Spleen (tissue), 11 donors: ENCODE measurements at regions not wholly inside any gene's neighbourhood (a gene's known extent, or its start where the extent isn't known, plus 50 kb on each side); places are given as distances from the start of the nearest gene placed in this dataset.

Source experiments
- DNase-seq: peaks from one replicate; pipeline ENCODE4 v3.0.0-alpha.2; 2020
- H3K27ac ChIP-seq, 8 donors: fragments of 200-600 bp; sonication (generic) in 7 of 8; 1 replicate in 4 of 8; 2 replicates in 4 of 8; pipeline versions ENCODE4 v1.5.0 to v1.8.0; 2016 to 2021; ENCODE audit warnings: inconsistent platforms in 4 of 8, mild to moderate bottlenecking in 4 of 8, moderate library complexity in 1 of 8
- H3K27me3 ChIP-seq, 7 donors: fragments of 200-600 bp; sonication (generic) in 6 of 7; replicated peaks in 1 of 7; 1 replicate in 4 of 7; 2 replicates in 3 of 7; pipeline versions ENCODE4 v1.5.0 to v1.8.0; 2016 to 2021; ENCODE audit warnings: inconsistent platforms in 3 of 7, mild to moderate bottlenecking in 1 of 7
- H3K36me3 ChIP-seq, 6 donors: fragments of 200-600 bp; sonication (generic) in 5 of 6; 1 replicate in 4 of 6; 2 replicates in 2 of 6; pipeline versions ENCODE4 v1.5.0 to v1.8.0; 2016 to 2021; ENCODE audit warnings: inconsistent platforms in 2 of 6
- H3K4me1 ChIP-seq, 6 donors: fragments of 200-600 bp; sonication (generic) in 5 of 6; 1 replicate in 3 of 6; 2 replicates in 3 of 6; pipeline versions ENCODE4 v1.5.0 to v1.8.0; 2016 to 2021; ENCODE audit warnings: inconsistent platforms in 3 of 6
- H3K4me3 ChIP-seq, 8 donors: fragments of 200-600 bp; sonication (generic) in 7 of 8; 1 replicate in 4 of 8; 2 replicates in 4 of 8; pipeline versions ENCODE4 v1.5.0 to v1.8.0; 2016 to 2021; ENCODE audit warnings: inconsistent platforms in 4 of 8, mild to moderate bottlenecking in 4 of 8, moderate library complexity in 2 of 8
- H3K9me3 ChIP-seq, 8 donors: fragments of 200-600 bp; sonication (generic) in 7 of 8; 1 replicate in 4 of 8; 2 replicates in 4 of 8; pipeline versions ENCODE4 v1.5.0 to v1.8.0; 2016 to 2021; ENCODE audit warnings: inconsistent platforms in 4 of 8
- CTCF ChIP-seq, 11 experiments: fragments of 200-600 bp in 7 of 11; fragments of 450-650 bp in 4 of 11; sonication (generic) in 4 of 11; IDR thresholded peaks in 8 of 11; conservative IDR thresholded peaks in 3 of 11; 1 replicate in 7 of 11; 2 replicates in 4 of 11; pipeline versions ENCODE4 v1.4.0 to v1.8.0; 2016 to 2021; ENCODE audit warnings: antibody characterized with exemption in 11 of 11, inconsistent platforms in 4 of 11, mild to moderate bottlenecking in 1 of 11
- POLR2A ChIP-seq, 3 donors: fragments of 450-650 bp; IDR thresholded peaks; one replicate each; pipeline ENCODE4 v1.5.1; 2017; ENCODE audit warnings: antibody characterized with exemption in 3 of 3, mild to moderate bottlenecking in 1 of 3
- POLR2AphosphoS5 ChIP-seq, 3 donors: sonication (generic); formaldehyde crosslinking; IDR thresholded peaks; one replicate each; pipeline ENCODE4 v1.5.1; 2017; ENCODE audit warnings: antibody characterized with exemption in 3 of 3
- WGBS, 5 donors: extraction: QIAGEN DNeasy Blood & Tissue Kit in 3 of 5; methylation state at CpG; one replicate each; pipeline versions ENCODE4 v1.1.5 to v1.1.7; 2013 to 2018; 5-methylcytosine and 5-hydroxymethylcytosine counted together
- intact Hi-C: fragments of 100-400 bp; cut with DNase I; formaldehyde crosslinking; loops from one replicate; pipeline ENCODE4 v1.15.0; 2023; ENCODE audit warnings: low total_unique reads
- donor health status: healthy with polysubstance abuse.
- donor health status: DM: no; HTN: no; CAD: no; lungs with moderate emphysema.
- donor health status: DM: no; HTN: no; CAD: no.
- donor health status: Bipolar disorder and iron deficiency.
- donor health status: healthy.
- donor health status: DM: no; HTN: no; CAD: no.
- donor health status: DM: yes; HTN: yes; CAD: no.

- no peaks in the 10 kb centered on the region for H3K9me3 ChIP-seq
- intact Hi-C loops, result no loop called here
- no peaks in the 10 kb centered on the region for H3K4me1 ChIP-seq
- 84 to 89% (median 85%) methylated on average over 6 of the region's 6 CpGs for WGBS, 5 donors
- H3K36me3 ChIP-seq, result no peaks in the 10 kb centered on the region
- TF ChIP-seq POLR2A (IDR thresholded peaks at IDR 0.05), result no peak
- no peak for TF ChIP-seq CTCF (IDR thresholded peaks at IDR 0.05 in 8 of 11, conservative IDR thresholded peaks at IDR 0.05 in 3 of 11)
- TF ChIP-seq POLR2AphosphoS5 (IDR thresholded peaks at IDR 0.05), result no peak
- no peaks in the 10 kb centered on the region for H3K27me3 ChIP-seq
- no peak overlapping the region for H3K4me3 ChIP-seq
- H3K27ac ChIP-seq, result no peak overlapping the region
- DNase-seq, result no peak
Observed at GRCh38 chr9:79895232-79895631, 323.5 kb downstream of the TLE4 start.

GRCh38 chr9:79889369-79889768 lies 317.6 kb downstream of the TLE4 start:
- H3K36me3 ChIP-seq, result no peaks in the 10 kb centered on the region
- intact Hi-C loops, result no loop called here
- no peak for TF ChIP-seq CTCF (IDR thresholded peaks at IDR 0.05 in 8 of 11, conservative IDR thresholded peaks at IDR 0.05 in 3 of 11)
- TF ChIP-seq POLR2A (IDR thresholded peaks at IDR 0.05), result no peak
- TF ChIP-seq POLR2AphosphoS5 (IDR thresholded peaks at IDR 0.05), result no peak
- no peak overlapping the region for H3K4me3 ChIP-seq
- H3K27ac ChIP-seq, result no peak overlapping the region
- no peaks in the 10 kb centered on the region for H3K27me3 ChIP-seq
- H3K4me1 ChIP-seq, result peaks cover 0 to 21% (median 9%) of the 10 kb centered on the region in 6 donors
- no peak for DNase-seq
- no peaks in the 10 kb centered on the region for H3K9me3 ChIP-seq

- 76 to 86% (median 81%) methylated on average over 6 of the region's 6 CpGs for WGBS, 5 donors
- TF ChIP-seq POLR2A (IDR thresholded peaks at IDR 0.05) (no peak), POLR2AphosphoS5 (IDR thresholded peaks at IDR 0.05) (no peak), CTCF (IDR thresholded peaks at IDR 0.05 in 8 of 11, conservative IDR thresholded peaks at IDR 0.05 in 3 of 11) (no peak)
- H3K4me1 ChIP-seq, result peaks cover 18 to 58% (median 36%) of the 10 kb centered on the region in 6 donors
- H3K9me3 ChIP-seq, result no peaks in the 10 kb centered on the region
- no peak for DNase-seq
- no peaks in the 10 kb centered on the region for H3K27me3 ChIP-seq
- no peaks in the 10 kb centered on the region for H3K36me3 ChIP-seq
- intact Hi-C loops, result no loop called here
- no peak overlapping the region for H3K4me3 ChIP-seq
- H3K27ac ChIP-seq, result peak overlapping the region in 4 of 8 donors; percentile 14 to 58 (median 16)
Observed at GRCh38 chr9:79885093-79885857, 313.5 kb downstream of the TLE4 start.

- H3K4me3 ChIP-seq, result no peak overlapping the region
- H3K36me3 ChIP-seq, result no peaks in the 10 kb centered on the region
- H3K27me3 ChIP-seq, result no peaks in the 10 kb centered on the region
- H3K27ac ChIP-seq, result peak overlapping the region in 3 of 8 donors; percentile 16 to 58 (median 17)
- TF ChIP-seq POLR2AphosphoS5 (IDR thresholded peaks at IDR 0.05), result no peak
- no peak for TF ChIP-seq CTCF (IDR thresholded peaks at IDR 0.05 in 8 of 11, conservative IDR thresholded peaks at IDR 0.05 in 3 of 11)
- no peak for TF ChIP-seq POLR2A (IDR thresholded peaks at IDR 0.05)
- peaks cover 18 to 65% (median 39%) of the 10 kb centered on the region in 6 donors for H3K4me1 ChIP-seq
- DNase-seq, result no peak
- WGBS, 5 donors, result 11 to 37% (median 26%) methylated on average over 4 of the region's 4 CpGs
- no peaks in the 10 kb centered on the region for H3K9me3 ChIP-seq
- intact Hi-C loops, result no loop called here
Observed at GRCh38 chr9:79884546-79884945, 312.8 kb downstream of the TLE4 start.
